ENCODE measurements at regions not wholly inside any gene's neighbourhood (a gene's known extent, or its start where the extent isn't known, plus 50 kb on each side); places are given as distances from the start of the nearest gene placed in this dataset.

GRCh38 chr3:94694894-94695293, 632.0 kb downstream of the NSUN3 start:
- no peak for DNase-seq (ENCODE audit: low read depth)
- H3K27me3 ChIP-seq (ENCODE audit: control insufficient read depth, insufficient read depth, low read length), result no peaks in the 10 kb centered on the region
- no peak for TF ChIP-seq CTCF (IDR thresholded peaks at IDR 0.05; ENCODE audit: insufficient read depth, low read length, poor library complexity, severe bottlenecking)
- H3K4me3 ChIP-seq (ENCODE audit: low read depth, low read length), result no peak overlapping the region
- no peaks in the 10 kb centered on the region for H3K36me3 ChIP-seq (ENCODE audit: control insufficient read depth, insufficient read depth, low read length)

GRCh38 chr3:94704467-94704866, 641.6 kb downstream of the NSUN3 start:
- Histone ChIP-seq H3K4me3 (ENCODE audit: low read depth, low read length) (no peak overlapping the region), H3K27me3 (ENCODE audit: control insufficient read depth, insufficient read depth, low read length) (no peaks in the 10 kb centered on the region), H3K36me3 (ENCODE audit: control insufficient read depth, insufficient read depth, low read length) (no peaks in the 10 kb centered on the region)
- TF ChIP-seq CTCF (IDR thresholded peaks at IDR 0.05; ENCODE audit: insufficient read depth, low read length, poor library complexity, severe bottlenecking), result no peak
- no peak for DNase-seq (ENCODE audit: low read depth)

GRCh38 chr3:94709249-94709902, 646.5 kb downstream of the NSUN3 start:
- no peaks in the 10 kb centered on the region for H3K36me3 ChIP-seq (ENCODE audit: control insufficient read depth, insufficient read depth, low read length)
- H3K27me3 ChIP-seq (ENCODE audit: control insufficient read depth, insufficient read depth, low read length), result no peaks in the 10 kb centered on the region

GRCh38 chr3:94714194-94714593, 651.3 kb downstream of the NSUN3 start:
- no peaks in the 10 kb centered on the region for H3K36me3 ChIP-seq (ENCODE audit: control insufficient read depth, insufficient read depth, low read length)
- DNase-seq (ENCODE audit: low read depth), result no peak
- TF ChIP-seq CTCF (IDR thresholded peaks at IDR 0.05; ENCODE audit: insufficient read depth, low read length, poor library complexity, severe bottlenecking), result no peak
- H3K27me3 ChIP-seq (ENCODE audit: control insufficient read depth, insufficient read depth, low read length), result no peaks in the 10 kb centered on the region
- H3K4me3 ChIP-seq (ENCODE audit: low read depth, low read length), result no peak overlapping the region

More at GRCh38 chr3:94709249-94709902, 646.5 kb downstream of the NSUN3 start:
- TF ChIP-seq CTCF (IDR thresholded peaks at IDR 0.05; ENCODE audit: insufficient read depth, low read length, poor library complexity, severe bottlenecking), result no peak
- no peak overlapping the region for H3K4me3 ChIP-seq (ENCODE audit: low read depth, low read length)
- no peak for DNase-seq (ENCODE audit: low read depth)

GRCh38 chr3:94716326-94717018, 653.6 kb downstream of the NSUN3 start:
- peak; percentile 35 for TF ChIP-seq CTCF (IDR thresholded peaks at IDR 0.05; ENCODE audit: insufficient read depth, low read length, poor library complexity, severe bottlenecking)
- DNase-seq (ENCODE audit: low read depth), result no peak

More at GRCh38 chr3:94716326-94717018, 653.6 kb downstream of the NSUN3 start:
- Histone ChIP-seq H3K27me3 (ENCODE audit: control insufficient read depth, insufficient read depth, low read length) (no peaks in the 10 kb centered on the region), H3K36me3 (ENCODE audit: control insufficient read depth, insufficient read depth, low read length) (no peaks in the 10 kb centered on the region), H3K4me3 (ENCODE audit: low read depth, low read length) (no peak overlapping the region)

All from kidney epithelial cell (primary cell).